NCI-H2196 treated with DMSO at 0.1 percent for 48 hours (cell line): ENCODE measurements at regions not wholly inside any gene's neighbourhood (a gene's known extent, or its start where the extent isn't known, plus 50 kb on each side); places are given as distances from the start of the nearest gene placed in this dataset.

ENCODE experiments used
- DNase-seq: peaks from one replicate; lab custom pipeline; 2025; ENCODE audit not compliant: unreplicated experiment; lab: John Stamatoyannopoulos, UW

DNA sequence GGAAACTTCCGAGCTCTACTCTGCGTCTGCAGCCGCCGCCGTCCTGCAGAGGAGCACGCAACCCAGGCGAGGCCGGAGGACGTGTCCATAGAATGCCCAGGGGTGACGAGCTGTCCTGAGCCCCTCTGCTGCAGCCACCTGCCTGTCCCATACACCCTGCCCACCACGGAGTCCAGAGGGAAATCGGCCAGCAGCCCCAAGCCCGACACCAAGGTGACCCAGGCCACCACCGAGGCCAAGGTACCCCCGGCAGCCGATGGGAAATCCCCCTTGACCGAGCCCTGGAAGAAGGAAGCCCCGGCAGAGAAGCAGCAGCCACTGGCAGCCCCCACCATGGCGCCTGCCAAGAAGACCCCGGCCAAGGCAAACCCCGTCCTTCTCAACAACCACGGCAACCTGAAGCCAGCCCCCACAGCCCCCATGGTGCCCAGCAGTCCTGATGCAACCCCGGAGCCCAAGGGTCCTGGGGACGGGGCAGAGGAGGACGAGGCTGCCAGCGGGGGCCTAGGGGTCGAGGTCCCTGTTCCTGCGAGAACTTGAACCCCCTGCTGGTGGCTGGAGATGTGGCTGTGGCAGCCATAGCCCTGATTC, 128.7 kb upstream of the C14orf180 start:
- no peak for DNase-seq

DNA sequence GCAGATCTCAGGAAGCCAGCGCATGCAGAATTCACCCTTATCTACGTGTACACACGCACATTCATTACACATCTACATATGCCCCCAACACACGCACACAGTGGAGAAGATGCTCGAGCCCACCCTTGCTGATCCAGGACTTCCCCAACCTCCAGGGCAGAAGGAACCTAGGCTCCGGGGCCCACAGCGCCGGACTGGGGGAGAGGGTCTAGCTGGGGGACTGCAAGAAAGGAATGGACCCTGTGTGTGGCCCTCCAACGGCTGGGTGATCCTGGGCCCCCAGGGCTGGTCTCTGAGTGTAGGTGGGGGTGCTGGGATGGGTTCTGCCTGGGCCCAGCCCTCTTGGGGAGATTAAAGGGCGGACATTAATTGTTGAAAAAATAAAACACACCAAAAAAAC, 128.1 kb upstream of the C14orf180 start:
- DNase-seq, result no peak

DNA sequence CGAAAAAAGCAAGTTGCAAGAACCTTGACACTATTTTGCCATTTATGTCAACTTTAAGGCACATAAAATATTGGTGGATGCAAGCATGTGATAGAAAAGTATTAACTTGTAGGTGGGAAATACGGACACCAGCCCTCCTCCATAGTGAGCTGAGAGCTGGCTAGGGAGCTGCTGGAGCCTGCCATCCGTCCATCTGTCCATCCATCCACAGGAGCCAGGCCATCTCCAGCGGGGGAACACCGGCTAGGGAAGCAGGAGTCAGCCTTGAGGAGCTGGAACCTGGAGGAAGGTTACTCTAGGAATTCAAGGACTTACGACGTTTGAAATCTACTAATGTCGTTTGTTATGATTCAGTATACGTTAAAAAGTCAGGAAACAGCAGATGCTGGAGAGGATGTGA, 120.7 kb upstream of the C14orf180 start:
- no peak for DNase-seq

DNA sequence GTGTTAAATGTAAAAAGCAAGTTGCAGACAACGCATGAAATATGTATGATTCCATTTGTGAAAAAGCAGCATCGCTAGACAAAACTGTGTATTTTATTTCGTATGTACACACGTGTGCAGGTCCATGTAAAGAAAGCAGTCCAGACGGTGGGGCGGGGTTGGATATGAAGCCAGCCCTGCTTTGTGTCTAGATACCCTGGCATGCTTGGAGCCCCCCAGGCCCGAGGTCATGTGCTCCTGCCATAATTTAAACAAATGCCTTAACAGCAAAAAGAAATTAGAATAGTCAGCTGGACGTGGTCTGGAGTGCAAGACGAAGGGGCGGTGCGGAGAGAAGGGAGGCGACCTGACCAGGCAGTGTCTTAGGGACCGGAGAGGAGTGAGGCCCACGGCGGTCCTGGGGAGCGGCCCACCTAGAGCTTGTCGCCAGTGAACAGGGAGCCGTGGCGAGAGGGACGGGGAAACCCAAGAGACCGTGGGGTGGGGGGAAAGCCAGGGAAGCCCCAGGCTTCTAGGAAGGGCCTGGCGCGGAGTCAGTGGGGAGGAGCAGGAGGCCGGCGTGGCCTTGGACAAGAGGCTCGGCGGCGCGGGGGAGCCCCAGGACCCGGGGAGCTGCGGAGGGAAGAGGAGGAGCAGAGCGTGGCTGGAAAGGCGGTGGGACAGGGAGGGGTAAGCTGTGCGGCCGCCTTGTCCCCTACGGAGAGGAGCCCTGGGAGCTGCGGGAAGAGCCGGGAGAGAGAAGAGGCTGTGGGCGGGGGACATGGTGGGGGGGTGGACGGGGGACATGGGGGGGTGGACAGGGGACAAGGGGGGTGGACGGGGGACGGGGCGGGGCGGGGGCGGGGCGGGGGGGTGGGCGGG, 118.5 kb upstream of the C14orf180 start:
- no peak for DNase-seq

DNA sequence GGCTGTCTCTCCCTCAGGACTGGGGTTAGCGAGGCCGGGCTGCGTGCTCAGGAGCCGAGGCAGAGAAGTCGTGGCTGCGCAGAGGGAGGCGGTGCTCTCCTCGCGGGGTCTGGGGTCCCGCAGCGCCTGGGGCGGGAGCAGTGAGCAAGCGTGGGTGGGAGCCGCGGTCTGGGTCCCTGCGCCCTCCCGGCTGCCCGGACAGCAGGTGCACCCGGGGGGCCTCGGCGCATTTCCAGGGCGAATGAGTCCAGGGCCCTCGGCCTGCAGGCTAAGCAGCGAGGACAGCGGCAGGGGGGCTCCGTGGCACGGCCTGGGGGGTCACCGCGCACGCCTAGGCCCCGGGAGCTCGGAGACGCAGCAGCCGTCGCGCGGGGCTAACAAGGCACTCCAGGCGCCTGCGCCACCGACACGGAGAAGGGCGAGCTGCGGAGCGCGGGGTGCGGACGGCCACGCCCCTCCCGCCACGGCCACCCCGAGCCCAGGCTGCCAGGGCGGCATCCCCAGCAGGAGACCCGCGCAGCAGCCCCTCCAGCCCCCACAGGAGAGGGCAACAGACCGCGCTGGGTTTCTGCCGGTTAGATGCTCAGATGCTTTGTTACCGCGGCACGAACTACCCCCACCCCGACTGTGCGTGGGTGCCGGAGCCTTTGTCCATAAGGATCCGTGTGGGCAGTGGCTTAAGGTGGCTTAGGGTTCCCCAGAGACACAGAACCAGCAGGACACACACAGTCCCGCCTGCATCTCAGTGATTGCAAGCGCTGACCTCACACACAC, 117.7 kb upstream of the C14orf180 start:
- no peak for DNase-seq

DNA sequence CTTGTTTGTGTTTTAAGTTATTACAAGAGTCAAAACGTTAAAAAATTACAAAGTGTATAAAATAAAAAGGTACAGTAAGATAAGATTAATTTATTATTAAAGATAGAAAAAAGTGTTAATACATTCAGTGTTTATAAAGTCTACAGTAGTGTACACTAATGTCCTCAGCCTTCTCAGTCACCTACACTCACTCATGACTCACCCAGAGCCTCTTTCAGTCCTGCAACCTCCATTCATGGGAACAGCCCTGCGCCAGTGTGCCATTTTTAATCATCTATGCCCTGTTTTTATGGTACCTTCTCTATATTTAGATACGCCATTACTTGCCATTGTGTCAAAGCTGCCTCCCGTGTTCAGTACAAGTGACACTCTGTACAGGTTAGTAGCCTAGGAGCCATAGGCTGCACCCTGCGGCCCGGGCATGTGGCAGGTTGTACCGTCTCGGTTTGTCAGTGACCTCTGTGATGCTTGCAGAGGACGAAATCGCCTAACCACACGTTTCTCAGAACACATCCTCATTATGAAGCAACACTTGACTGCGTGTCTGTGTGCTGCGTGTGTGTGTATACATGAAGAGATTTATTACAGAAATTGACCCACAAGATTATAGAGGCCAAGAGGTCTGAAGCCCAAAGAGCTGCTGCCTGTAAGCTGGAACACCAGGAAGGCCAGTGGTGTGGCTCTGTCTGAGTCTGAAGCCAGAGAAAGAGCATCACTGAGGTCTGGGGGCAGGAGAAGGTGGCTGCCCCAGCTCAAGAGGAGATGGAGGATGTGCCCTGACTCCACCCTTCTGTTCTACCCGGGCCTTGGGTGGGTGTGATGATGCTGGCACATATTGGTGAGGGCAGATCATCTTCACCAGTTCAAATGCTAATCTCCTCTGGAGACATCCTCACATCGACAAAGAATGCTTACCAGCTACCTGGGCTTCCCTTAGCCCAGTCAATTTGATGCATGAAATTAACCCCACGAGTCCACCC, 116.6 kb upstream of the C14orf180 start:
- DNase-seq, result no peak

DNA sequence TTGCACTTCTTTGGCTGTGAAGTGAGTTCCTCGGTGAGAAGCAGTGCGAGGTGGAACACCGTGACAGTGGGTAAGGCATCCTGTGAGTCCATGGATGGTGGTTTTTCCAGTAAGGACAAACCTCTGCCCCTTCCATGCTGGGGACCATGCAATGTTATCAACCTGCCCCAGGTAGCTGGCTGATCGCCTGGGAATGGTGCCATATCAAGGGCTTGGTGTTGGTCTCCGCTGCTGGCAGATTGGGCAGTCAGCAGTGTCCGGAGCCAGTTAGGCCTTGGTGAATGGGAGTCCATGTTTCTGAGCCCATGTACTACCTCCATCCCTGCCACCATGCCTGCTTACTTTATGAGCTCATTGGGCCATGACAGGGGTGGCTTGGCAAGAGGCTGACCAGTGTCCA, 114.7 kb upstream of the C14orf180 start:
- no peak for DNase-seq

DNA sequence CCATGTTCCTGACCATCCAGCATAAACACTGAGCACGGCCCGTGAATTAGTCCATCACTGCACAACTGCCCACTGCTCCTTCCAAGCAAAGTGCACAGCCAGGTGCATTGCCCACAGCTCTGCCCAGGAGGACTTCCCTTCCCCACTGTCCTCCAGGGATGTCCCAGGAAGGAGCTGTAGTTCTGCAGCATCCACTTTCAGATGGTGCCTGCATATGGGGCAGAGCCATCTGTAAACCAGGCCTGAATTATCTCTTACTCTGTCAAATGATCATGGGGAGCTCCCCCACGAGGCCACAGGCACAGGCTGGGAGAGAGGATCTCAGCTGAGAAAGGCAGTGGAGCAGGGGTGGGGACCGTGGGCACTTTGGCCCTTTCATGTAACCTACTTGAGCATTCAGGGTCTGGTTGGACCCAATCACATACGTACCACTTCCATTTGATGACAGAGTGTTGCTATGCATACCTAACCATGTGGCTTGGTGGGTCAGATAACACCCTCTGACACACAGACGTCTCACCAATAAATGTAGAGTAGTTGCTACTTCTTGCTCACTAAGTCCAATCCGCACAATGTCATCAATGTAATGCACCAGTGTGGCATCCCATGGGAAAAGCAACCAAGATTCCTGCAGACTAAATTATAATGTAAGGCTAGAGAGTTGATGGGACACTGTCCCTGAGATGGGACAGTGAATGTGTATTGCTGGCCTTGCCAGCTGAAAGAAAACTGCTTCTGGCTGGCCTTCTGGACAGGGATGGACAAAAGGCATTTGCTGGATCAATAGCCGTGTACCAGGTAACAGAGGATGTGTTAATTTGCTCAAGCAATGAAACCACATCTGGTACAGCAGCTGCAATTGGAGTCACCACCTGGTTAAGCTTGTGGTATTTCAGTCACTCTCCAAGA, 113.8 kb upstream of the C14orf180 start:
- DNase-seq, result no peak

DNA sequence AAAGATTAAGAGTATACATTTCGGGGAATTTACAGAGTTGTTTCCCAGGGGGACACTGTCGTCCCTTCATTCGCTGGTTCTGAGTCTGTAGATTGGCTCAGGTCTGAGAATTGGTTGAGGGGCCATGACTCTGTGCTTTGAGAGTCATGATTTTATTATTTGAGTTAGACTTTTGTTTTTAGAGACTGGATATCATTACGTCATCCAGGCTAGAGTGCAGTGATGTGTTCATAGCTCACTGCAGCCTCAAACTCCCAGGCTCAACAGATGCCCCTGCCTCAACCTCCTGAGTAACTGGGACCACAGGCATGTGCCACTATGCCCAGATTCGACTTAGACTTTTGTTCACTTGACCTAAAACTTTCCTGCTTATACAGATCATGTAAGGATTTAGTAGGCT, 112.3 kb upstream of the C14orf180 start:
- no peak for DNase-seq

DNA sequence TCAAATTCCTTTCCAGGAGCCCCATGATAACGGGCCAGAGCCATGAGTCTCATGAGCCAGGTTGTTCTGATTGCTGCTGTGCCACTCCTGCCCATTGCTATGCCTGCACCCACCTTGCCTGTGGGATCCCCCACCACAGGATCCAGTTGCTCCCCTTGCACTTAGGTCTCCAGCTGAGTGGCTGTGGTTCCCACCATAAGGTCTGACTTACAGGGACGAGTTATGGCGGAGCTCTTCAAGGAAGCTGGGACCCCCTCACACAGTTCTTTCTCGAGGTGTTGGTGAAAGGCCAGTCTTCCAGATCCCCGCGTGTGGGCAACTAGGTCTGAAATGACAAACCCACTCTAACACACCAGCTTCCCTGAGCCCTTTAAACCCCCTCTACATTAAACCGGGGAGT, 111.9 kb upstream of the C14orf180 start:
- DNase-seq, result no peak

DNA sequence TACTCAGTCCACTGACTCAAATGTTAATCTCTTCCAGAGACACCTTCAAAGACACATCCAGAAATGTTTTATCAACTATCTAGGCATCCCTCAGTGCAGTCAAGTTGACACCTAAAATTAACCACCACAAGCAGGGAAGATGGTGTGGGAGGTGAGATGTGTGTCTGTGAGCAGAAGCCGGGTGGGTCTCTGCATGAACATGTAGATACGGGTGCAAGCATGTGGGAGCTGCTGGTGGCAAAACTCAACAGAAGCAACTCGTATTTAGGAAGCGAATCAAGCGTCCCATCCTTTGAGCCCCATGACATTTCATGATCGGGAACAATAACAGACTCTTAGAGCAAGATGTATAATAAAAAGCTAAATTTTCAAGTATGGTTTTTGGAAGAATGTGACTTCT, 110.0 kb upstream of the C14orf180 start:
- no peak for DNase-seq

DNA sequence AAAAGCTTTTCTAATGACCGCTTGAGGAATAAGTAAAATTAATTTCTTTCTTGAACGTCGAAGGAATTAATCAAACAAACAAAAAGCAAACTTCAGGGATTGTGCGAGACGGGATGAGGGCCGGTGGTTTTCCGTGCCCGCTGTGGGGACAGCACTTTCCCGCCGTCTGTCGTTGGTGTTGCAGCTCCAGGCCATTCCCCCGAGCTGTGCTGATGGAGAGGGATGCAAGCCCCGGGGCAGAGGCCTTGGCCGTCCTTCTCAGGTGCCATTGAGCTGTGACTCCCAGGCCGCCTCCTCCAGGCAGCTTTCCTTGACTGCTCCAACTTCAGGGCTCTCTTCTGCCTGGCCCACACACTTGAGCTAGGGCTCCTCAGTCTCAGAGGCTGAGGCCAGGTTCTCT, 109.0 kb upstream of the C14orf180 start:
- no peak for DNase-seq

DNA sequence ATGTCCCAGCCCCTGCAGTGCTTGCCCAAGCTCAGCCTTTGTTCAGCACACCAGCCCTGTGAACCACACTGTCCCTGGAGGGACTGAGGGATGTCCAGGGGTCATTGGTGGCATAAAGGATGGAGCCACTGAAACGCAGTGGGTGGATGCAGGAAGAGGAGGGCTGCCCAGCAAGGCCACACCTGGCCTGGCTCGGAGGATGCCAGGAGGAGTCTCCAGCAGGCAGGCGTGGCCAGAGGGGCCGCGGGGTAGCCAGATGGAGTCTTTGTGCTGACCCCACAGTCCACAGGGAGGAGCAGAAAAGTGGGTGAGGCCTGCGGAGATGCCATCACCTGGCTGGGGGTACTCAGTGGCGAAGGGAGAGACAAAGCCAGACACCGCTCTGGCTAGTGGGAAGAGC, 108.5 kb upstream of the C14orf180 start:
- no peak for DNase-seq

DNA sequence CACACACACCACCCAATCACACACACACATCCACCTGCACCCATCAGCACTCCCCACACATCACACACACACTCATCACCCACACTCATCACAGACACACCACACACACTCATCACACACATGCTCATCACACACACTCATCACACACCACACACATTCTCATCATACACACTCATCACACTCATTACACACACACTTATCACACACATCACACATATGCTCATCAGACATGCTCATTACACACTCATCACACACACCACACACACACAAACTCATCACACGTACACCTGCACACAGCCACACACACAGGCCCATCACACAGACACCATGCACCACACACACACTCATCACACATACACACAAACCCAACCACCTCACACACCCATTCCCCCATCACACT, 107.5 kb upstream of the C14orf180 start:
- DNase-seq, result no peak

DNA sequence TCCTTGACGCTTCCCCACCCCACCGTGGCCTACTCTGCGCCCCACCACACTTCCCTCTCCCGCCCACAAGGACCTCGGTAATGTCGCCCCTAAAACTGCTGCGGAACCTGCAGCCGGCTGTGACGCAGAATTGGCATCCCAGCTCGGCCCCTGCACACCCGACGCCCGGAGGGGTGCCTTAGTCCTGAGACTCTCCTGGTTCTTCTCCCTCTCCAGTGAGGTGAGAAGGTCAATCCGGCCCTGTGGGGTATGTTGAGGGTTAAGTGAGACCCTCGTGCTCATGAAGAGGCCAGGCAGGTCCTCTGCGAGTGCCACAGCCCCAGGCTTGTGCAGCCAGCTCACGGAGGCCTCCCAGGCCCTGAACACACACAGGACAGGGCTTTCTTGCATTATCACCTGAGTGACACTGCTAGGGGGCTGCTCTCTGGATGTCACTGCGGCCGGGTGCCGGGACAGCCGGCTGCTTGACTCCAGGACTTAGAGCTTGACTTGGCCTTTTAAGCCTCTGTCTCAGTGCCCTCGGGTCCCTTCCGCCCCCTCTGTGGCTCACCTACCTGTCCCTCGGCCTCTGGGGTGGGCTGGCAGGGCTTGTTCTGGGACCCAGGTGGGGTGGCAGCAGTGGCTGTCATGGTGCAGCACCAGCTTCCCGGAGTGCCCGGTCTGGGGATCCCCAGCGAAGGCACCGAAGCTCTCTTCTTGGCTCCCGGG, 106.9 kb upstream of the C14orf180 start:
- no peak for DNase-seq

DNA sequence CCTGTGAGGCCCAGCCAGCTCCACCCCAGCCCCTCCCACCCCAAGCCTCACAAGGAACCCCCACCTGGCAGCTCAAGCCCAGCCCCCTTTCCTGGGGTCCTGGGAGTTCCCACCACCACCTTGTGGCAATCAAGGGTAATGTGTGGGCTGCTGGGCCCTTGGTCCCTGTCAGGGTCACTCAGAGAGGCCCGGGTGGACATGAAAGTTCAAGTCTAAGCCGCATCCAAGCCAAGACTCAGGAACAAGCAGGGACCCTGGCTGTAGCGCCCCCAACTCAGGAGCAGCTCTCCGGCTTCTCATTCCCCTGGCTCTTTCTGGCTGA, 106.4 kb upstream of the C14orf180 start:
- DNase-seq, result no peak

DNA sequence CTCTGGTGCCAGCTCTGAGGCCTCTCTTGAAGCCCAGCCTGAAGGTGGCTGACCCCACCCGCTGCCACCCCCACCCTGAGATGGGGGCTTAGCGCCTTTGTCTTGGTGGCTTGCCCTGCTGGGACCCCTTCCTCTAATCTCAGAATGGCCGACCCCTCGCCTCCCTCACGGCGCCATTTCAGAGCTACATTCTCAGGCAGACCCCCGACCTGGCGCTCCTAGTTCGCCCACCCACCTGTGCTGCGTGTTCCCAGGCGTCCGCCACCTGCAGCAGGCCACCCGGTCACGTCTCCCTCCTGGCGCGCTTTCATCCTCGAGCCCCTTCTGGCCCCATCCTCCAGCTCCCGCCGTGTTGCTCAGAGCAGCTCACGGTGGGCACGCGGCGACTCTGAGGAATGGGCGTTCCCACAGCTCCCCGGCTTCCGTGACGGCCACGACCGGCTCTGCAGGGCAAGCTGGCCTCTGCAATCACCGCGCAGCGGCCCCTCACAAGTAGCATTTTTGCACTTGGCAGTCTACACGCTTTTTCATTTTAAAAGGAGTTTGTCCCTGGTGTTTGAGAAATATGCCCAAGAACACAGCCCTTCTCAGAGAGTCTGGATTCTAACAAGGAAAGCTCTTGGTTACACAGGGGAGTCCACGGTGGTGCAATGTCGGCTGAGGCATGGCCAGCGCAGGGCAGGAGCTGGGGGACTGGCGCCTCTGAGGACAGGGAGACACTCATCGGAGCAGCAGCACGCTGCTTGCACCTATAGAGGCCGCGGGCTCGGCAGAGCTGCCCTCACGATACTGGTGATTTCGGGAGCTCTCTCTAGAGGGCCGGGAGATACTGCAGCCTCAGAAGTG, 105.7 kb upstream of the C14orf180 start:
- DNase-seq, result no peak

DNA sequence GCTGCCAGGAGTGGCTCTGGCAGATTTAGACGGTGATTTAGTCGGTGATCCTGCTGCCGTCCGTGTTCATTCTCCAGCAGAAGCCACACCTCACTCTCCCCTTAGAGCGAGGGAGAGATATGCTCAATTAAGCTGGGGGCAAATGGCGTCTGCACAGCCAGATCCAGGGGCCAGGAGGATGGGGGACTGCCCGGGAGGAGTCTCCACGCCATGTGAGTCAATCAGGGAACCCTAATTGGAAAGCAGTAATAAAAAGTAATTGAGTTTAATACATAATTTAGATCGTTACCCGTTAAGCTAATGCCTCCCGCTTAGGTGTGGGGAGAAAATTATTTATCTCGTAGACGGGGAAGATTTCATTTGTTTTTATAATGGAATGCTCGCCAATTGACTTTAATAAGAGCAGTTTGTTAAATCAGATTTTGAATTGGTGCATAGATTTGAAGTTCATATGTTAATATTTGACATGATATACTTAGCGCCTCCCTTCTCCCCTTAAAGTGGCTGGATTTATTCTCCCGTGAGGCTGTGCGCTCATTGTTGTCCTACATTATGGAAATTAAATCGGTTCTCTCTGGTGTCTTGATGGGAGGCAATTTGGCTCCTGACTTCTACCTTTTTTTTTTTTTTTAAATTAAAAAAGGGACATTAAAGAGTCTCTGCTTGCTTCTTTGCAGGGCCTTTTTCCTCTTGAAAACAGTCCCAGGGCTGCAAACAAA, 104.9 kb upstream of the C14orf180 start:
- no peak for DNase-seq
